HG02759 (cell line): ENCODE measurements at regions not wholly inside any gene's neighbourhood (a gene's known extent, or its start where the extent isn't known, plus 50 kb on each side); places are given as distances from the start of the nearest gene placed in this dataset.
"Not testable (repeated sequence)": the region's sequence is repeated elsewhere in the genome, so short reads cannot be mapped to it uniquely, and the experiment has no call there.

Source experiments
- ATAC-seq: cut with Tn5 transposase; IDR thresholded peaks from one replicate; pipeline ENCODE4 v1.9.1; 2021; ENCODE audit warnings: mild to moderate bottlenecking, moderate library complexity; ENCODE audit not compliant: unreplicated experiment

GRCh38 chr4:127450276-127450675 is 182.5 kb upstream of the INTU start:
- ATAC-seq = no peak

GRCh38 chr4:127463883-127464282 is 168.9 kb upstream of the INTU start:
- ATAC-seq = no peak

GRCh38 chr4:127469542-127469941 is 163.2 kb upstream of the INTU start:
- no peak for ATAC-seq

- no peak for ATAC-seq
Observed at GRCh38 chr4:127469959-127470809, 162.6 kb upstream of the INTU start.

- ATAC-seq = not testable (repeated sequence)
Observed at GRCh38 chr4:127478271-127478670, 154.5 kb upstream of the INTU start.

GRCh38 chr4:127479031-127479622 is 153.6 kb upstream of the INTU start:
- no peak for ATAC-seq

GRCh38 chr4:127482049-127482448 is 150.7 kb upstream of the INTU start:
- ATAC-seq = no peak

GRCh38 chr4:127484117-127484516 is 148.6 kb upstream of the INTU start:
- no peak for ATAC-seq

GRCh38 chr4:127486248-127486647 is 146.5 kb upstream of the INTU start:
- no peak for ATAC-seq

GRCh38 chr4:127491571-127491970 is 141.2 kb upstream of the INTU start:
- no peak for ATAC-seq

GRCh38 chr4:127496875-127497274 is 135.9 kb upstream of the INTU start:
- ATAC-seq = not testable (repeated sequence)

- ATAC-seq = no peak
Observed at GRCh38 chr4:127498366-127498765, 134.4 kb upstream of the INTU start.

- no peak for ATAC-seq
Observed at GRCh38 chr4:127500242-127500641, 132.5 kb upstream of the INTU start.

- no peak for ATAC-seq
Observed at GRCh38 chr4:127501103-127501502, 131.7 kb upstream of the INTU start.

- ATAC-seq = no peak
Observed at GRCh38 chr4:127503111-127503510, 129.6 kb upstream of the INTU start.

- no peak for ATAC-seq
Observed at GRCh38 chr4:127505203-127505602, 127.6 kb upstream of the INTU start.

- no peak for ATAC-seq
Observed at GRCh38 chr4:127506283-127506682, 126.5 kb upstream of the INTU start.

GRCh38 chr4:127509155-127509554 is 123.6 kb upstream of the INTU start:
- ATAC-seq = no peak

GRCh38 chr4:127512672-127513071 is 120.1 kb upstream of the INTU start:
- not testable (repeated sequence) for ATAC-seq

- not testable (repeated sequence) for ATAC-seq
Observed at GRCh38 chr4:127515259-127515658, 117.5 kb upstream of the INTU start.

GRCh38 chr4:127518046-127518445 is 114.7 kb upstream of the INTU start:
- ATAC-seq = no peak

GRCh38 chr4:127521463-127521862 is 111.3 kb upstream of the INTU start:
- ATAC-seq = no peak
